ENCODE measurements at regions not wholly inside any gene's neighbourhood (a gene's known extent, or its start where the extent isn't known, plus 50 kb on each side); places are given as distances from the start of the nearest gene placed in this dataset.

- TF ChIP-seq EZH2 (IDR thresholded peaks at IDR 0.05; ENCODE audit: low read depth, unreplicated experiment) (no peak), REST (IDR thresholded peaks at IDR 0.05; ENCODE audit: unreplicated experiment) (no peak), POLR2AphosphoS5 (IDR thresholded peaks at IDR 0.05; ENCODE audit: low read depth) (no peak), EZH2phosphoT487 (IDR thresholded peaks at IDR 0.05; ENCODE audit: unreplicated experiment) (no peak), JUNB (IDR thresholded peaks at IDR 0.05; ENCODE audit: unreplicated experiment) (no peak), ZNF331 (CRISPR knock-in tag; IDR thresholded peaks at IDR 0.05; ENCODE audit: low read depth) (no peak), CREB1 (CRISPR knock-in tag; IDR thresholded peaks at IDR 0.05; ENCODE audit: low read depth) (no peak), NANOG (IDR thresholded peaks at IDR 0.05; ENCODE audit: borderline replicate concordance) (no peak), STAT1 (IDR thresholded peaks at IDR 0.05; ENCODE audit: unreplicated experiment) (no peak), ZNF114 (CRISPR knock-in tag; IDR thresholded peaks at IDR 0.05) (no peak), ZNF462 (CRISPR knock-in tag; IDR thresholded peaks at IDR 0.05) (no peak)
- TF ChIP-seq, protein P1, sequence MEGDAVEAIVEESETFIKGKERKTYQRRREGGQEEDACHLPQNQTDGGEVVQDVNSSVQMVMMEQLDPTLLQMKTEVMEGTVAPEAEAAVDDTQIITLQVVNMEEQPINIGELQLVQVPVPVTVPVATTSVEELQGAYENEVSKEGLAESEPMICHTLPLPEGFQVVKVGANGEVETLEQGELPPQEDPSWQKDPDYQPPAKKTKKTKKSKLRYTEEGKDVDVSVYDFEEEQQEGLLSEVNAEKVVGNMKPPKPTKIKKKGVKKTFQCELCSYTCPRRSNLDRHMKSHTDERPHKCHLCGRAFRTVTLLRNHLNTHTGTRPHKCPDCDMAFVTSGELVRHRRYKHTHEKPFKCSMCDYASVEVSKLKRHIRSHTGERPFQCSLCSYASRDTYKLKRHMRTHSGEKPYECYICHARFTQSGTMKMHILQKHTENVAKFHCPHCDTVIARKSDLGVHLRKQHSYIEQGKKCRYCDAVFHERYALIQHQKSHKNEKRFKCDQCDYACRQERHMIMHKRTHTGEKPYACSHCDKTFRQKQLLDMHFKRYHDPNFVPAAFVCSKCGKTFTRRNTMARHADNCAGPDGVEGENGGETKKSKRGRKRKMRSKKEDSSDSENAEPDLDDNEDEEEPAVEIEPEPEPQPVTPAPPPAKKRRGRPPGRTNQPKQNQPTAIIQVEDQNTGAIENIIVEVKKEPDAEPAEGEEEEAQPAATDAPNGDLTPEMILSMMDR (conservative IDR thresholded peaks at IDR 0.05; ENCODE audit: low read depth in 2 of 2), result no peak
- TF ChIP-seq, protein P2, sequence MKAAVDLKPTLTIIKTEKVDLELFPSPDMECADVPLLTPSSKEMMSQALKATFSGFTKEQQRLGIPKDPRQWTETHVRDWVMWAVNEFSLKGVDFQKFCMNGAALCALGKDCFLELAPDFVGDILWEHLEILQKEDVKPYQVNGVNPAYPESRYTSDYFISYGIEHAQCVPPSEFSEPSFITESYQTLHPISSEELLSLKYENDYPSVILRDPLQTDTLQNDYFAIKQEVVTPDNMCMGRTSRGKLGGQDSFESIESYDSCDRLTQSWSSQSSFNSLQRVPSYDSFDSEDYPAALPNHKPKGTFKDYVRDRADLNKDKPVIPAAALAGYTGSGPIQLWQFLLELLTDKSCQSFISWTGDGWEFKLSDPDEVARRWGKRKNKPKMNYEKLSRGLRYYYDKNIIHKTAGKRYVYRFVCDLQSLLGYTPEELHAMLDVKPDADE (IDR thresholded peaks at IDR 0.05), result no peak
Observed at GRCh38 chr2:17085546-17086202, 420.0 kb upstream of the CYRIA start.

Data from GM23338 (cell line).